Heart left ventricle (tissue), 13 donors: ENCODE measurements at regions not wholly inside any gene's neighbourhood (a gene's known extent, or its start where the extent isn't known, plus 50 kb on each side); places are given as distances from the start of the nearest gene placed in this dataset.

Experiments used
- CTCF ChIP-seq, 12 donors: fragments of 200-600 bp; sonication (generic) in 4 of 12; IDR thresholded peaks; one replicate each; pipeline versions ENCODE4 v1.5.0 to v1.8.0; 2018 to 2022; ENCODE audit warnings: antibody characterized with exemption in 12 of 12, mild to moderate bottlenecking in 5 of 12
- POLR2A ChIP-seq, 2 donors: fragments of 450-650 bp; IDR thresholded peaks; one replicate each; pipeline ENCODE4 v1.6.1; 2017; ENCODE audit warnings: antibody characterized with exemption in 2 of 2, mild to moderate bottlenecking in 2 of 2, moderate library complexity in 2 of 2
- donor health status: ischemic (EF 13 %, LVEDD 7.1; RV severe dilation, severe dysfunction).
- donor health status: DM: no; HTN: yes; CAD: no.
- donor health status: DM: no; HTN: no; CAD: no.
- donor health status: ischemic (EF 25% LVEDD 6.9; RV normal size, moderate dysfunction).
- donor health status: ischemic (EF 25% LVEDD 5.7; RV mildly dilated, moderate dysfunction).
- donor health status: ischemic (EF 35%, LVEDD 5.7; RV mildly dilated, moderate dysfunction).
- donor health status: nonischemic (EF 11% LVEDD 7.7; RV severe dilation, severe dysfunction).
- donor health status: DM: yes; HTN: yes; CAD: no.
- donor health status: PGD.
- donor health status: ischemic (EF 29% LVEDD 5.4; RV normal size, mild dysfunction).
- donor health status: nonischemic (EF 23%, LVEDD 6.1; RV moderate dilation, normal function).

- no peak for TF ChIP-seq CTCF (IDR thresholded peaks at IDR 0.05)
- no peak for TF ChIP-seq POLR2A (IDR thresholded peaks at IDR 0.05)
Observed at GRCh38 chr6:147961481-147962141, 381.0 kb upstream of the SASH1 start.
